Keratinocyte (primary cell): ENCODE measurements at regions not wholly inside any gene's neighbourhood (a gene's known extent, or its start where the extent isn't known, plus 50 kb on each side); places are given as distances from the start of the nearest gene placed in this dataset.

Experiments
- EZH2 ChIP-seq: IDR thresholded peaks from one replicate; pipeline ENCODE4 v1.6.1; 2012; ENCODE audit warnings: inconsistent platforms, mild to moderate bottlenecking, low read length, moderate library complexity
- TF ChIP-seq, protein P1 (sequence below), 3 experiments: IDR thresholded peaks in 1 of 3; conservative IDR thresholded peaks in 1 of 3; optimal IDR thresholded peaks in 1 of 3; 2 replicates in 2 of 3; 3 replicates in 1 of 3; pipeline versions ENCODE3 to v1.5.1; 2011; ENCODE audit warnings: low read length in 3 of 3, mild to moderate bottlenecking in 3 of 3, moderate library complexity in 2 of 3, control low read depth in 1 of 3, inconsistent platforms in 1 of 3; ENCODE audit not compliant: insufficient read depth in 2 of 3; ENCODE audit errors: extremely low read depth in 1 of 3

DNA sequence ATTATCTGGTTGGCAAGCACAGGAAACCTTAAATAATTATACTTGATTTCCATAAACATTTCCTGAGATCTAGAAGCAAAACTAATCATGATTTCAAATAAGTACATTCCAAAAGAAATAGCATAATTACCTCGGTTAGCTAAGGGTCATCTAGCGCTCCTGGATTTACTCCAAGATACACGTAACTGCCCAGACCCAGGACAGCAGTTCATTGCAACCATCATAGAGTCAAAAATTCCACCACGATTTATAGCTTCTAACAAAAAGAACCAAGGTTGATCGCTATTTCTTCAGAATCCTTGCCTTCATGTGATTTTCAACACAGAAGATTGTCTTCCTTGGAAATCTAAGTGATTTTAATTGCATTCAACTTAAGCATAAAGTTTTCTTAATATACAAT lies 1235.5 kb upstream of the TENM3 start:
- TF ChIP-seq, protein P1, sequence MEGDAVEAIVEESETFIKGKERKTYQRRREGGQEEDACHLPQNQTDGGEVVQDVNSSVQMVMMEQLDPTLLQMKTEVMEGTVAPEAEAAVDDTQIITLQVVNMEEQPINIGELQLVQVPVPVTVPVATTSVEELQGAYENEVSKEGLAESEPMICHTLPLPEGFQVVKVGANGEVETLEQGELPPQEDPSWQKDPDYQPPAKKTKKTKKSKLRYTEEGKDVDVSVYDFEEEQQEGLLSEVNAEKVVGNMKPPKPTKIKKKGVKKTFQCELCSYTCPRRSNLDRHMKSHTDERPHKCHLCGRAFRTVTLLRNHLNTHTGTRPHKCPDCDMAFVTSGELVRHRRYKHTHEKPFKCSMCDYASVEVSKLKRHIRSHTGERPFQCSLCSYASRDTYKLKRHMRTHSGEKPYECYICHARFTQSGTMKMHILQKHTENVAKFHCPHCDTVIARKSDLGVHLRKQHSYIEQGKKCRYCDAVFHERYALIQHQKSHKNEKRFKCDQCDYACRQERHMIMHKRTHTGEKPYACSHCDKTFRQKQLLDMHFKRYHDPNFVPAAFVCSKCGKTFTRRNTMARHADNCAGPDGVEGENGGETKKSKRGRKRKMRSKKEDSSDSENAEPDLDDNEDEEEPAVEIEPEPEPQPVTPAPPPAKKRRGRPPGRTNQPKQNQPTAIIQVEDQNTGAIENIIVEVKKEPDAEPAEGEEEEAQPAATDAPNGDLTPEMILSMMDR (optimal IDR thresholded peaks at IDR 0.05 in 1 of 3, IDR thresholded peaks at IDR 0.05 in 1 of 3, conservative IDR thresholded peaks at IDR 0.05 in 1 of 3; ENCODE audit: extremely low read depth in 1 of 3, insufficient read depth in 2 of 3, low read length in 3 of 3) = no peak
- no peak for TF ChIP-seq EZH2
